Vagina (tissue), 2 donors: ENCODE measurements at regions not wholly inside any gene's neighbourhood (a gene's known extent, or its start where the extent isn't known, plus 50 kb on each side); places are given as distances from the start of the nearest gene placed in this dataset.

Source experiments
- POLR2A ChIP-seq, 2 donors: fragments of 450-650 bp; IDR thresholded peaks; one replicate each; pipeline ENCODE4 v1.6.1; 2017; ENCODE audit warnings: antibody characterized with exemption in 2 of 2, mild to moderate bottlenecking in 2 of 2, moderate library complexity in 2 of 2
- TF ChIP-seq, protein P1 (sequence below), 3 experiments: fragments of 450-650 bp in 2 of 3; fragments of 200-600 bp in 1 of 3; sonication (generic) in 1 of 3; IDR thresholded peaks; one replicate each; pipeline ENCODE4 v1.5.1; 2017 to 2019; ENCODE audit warnings: antibody characterized with exemption in 3 of 3, mild to moderate bottlenecking in 2 of 3, moderate library complexity in 2 of 3

DNA sequence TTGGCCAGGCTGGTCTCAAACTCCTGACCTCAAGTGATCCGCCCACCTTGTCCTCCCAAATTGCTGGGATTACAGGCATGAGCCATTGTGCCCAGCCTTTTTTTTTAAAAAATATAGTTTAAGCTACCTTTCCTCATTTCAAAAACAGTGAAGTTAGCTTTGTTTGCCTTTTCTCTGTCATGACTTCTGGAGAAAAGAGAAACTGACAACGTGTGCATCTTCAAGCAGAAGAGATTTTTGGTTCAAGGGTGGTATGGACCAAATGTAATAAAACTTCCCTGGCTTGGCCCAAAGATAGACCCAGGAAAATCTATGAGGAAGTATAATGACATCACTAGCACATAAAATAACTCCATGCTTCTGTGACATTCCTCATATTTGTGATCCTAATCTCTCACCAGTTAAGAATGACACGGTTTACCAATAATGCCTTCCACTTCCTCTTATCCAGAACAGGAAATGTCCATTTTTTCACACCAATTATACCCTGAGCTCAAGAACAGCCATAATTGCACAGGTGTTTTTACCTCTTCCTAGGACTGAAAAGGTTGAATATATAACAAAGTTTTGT lies 781.2 kb upstream of the NR2F2 start:
- TF ChIP-seq, protein P1, sequence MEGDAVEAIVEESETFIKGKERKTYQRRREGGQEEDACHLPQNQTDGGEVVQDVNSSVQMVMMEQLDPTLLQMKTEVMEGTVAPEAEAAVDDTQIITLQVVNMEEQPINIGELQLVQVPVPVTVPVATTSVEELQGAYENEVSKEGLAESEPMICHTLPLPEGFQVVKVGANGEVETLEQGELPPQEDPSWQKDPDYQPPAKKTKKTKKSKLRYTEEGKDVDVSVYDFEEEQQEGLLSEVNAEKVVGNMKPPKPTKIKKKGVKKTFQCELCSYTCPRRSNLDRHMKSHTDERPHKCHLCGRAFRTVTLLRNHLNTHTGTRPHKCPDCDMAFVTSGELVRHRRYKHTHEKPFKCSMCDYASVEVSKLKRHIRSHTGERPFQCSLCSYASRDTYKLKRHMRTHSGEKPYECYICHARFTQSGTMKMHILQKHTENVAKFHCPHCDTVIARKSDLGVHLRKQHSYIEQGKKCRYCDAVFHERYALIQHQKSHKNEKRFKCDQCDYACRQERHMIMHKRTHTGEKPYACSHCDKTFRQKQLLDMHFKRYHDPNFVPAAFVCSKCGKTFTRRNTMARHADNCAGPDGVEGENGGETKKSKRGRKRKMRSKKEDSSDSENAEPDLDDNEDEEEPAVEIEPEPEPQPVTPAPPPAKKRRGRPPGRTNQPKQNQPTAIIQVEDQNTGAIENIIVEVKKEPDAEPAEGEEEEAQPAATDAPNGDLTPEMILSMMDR (IDR thresholded peaks at IDR 0.05): no peak
- TF ChIP-seq POLR2A (IDR thresholded peaks at IDR 0.05): no peak
